Endothelial cell of umbilical vein (primary cell): ENCODE measurements at regions not wholly inside any gene's neighbourhood (a gene's known extent, or its start where the extent isn't known, plus 50 kb on each side); places are given as distances from the start of the nearest gene placed in this dataset.

ENCODE experiments used
- BruUV-seq: library from RNA; stranded (reverse); fragments of 400-500 nt; replicated peaks from 2 replicates; lab custom pipeline; 2021; lab: Mats Ljungman, UMichigan
- CTCF ChIA-PET: fragments of 300-600, 350-600 bp; sonication (Branson Sonifier 250); formaldehyde crosslinking; loops from one replicate; lab custom pipeline; 2021; ENCODE audit warnings: antibody characterized with exemption, inconsistent platforms; lab: Charles Lee
- POLR2A ChIA-PET: fragments of 300-600, 350-600 bp; sonication (Branson Sonifier 250); formaldehyde crosslinking; loops from one replicate; lab custom pipeline; 2021; ENCODE audit warnings: antibody characterized with exemption, inconsistent platforms; lab: Charles Lee
- DNase-seq: peaks from one replicate; pipeline ENCODE4 v3.0.0-alpha.2; 2011; ENCODE audit warnings: low read depth, low spot score
- FAIRE-seq: peaks from 2 replicates; lab custom pipeline; 2011; peaks lifted over from hg19 to GRCh38; lab: Jason Lieb, UNC
- H2AFZ ChIP-seq: 2 replicates; pipeline ENCODE4 v1.6.0; 2012; ENCODE audit warnings: low read depth, low read length, control low read depth, inconsistent platforms
- H3K27ac ChIP-seq: 2 replicates; pipeline ENCODE4 v1.5.1; 2011; ENCODE audit warnings: low read depth, mild to moderate bottlenecking, control low read depth, low read length, moderate library complexity; ENCODE audit not compliant: insufficient read depth
- H3K27me3 ChIP-seq, 2 experiments: 2 replicates each; pipeline versions ENCODE4 v1.6.0 to v1.6.1; 2011; ENCODE audit warnings: low read length in 2 of 2, mixed read lengths in 1 of 2; ENCODE audit not compliant: control insufficient read depth in 2 of 2, insufficient read depth in 2 of 2
- H3K36me3 ChIP-seq, 2 experiments: 2 replicates in 1 of 2; 3 replicates in 1 of 2; pipeline ENCODE4 v1.5.1; 2011; ENCODE audit warnings: low read length in 2 of 2, mild to moderate bottlenecking in 1 of 2, moderate library complexity in 1 of 2; ENCODE audit not compliant: control insufficient read depth in 2 of 2, insufficient read depth in 2 of 2; ENCODE audit errors: extremely low read depth in 1 of 2
- H3K4me1 ChIP-seq: 3 replicates; pipeline ENCODE4 v1.5.1; 2011; ENCODE audit warnings: mild to moderate bottlenecking, low read length; ENCODE audit not compliant: control insufficient read depth, insufficient read depth; ENCODE audit errors: extremely low read depth
- H3K4me2 ChIP-seq: 2 replicates; pipeline ENCODE4 v1.6.1; 2011; ENCODE audit warnings: low read length, control low read depth, mixed read lengths; ENCODE audit not compliant: insufficient read depth
- H3K4me3 ChIP-seq, 3 experiments: fragments of 200-600 bp in 1 of 3; sonication (generic), shearing (Covaris generic) in 1 of 3; replicated peaks in 1 of 3; 2 replicates each; pipeline ENCODE4 v1.5.1; 2011 to 2016; ENCODE audit warnings: control low read depth in 3 of 3, low read length in 3 of 3, mild to moderate bottlenecking in 2 of 3, inconsistent platforms in 1 of 3, low read depth in 1 of 3, moderate library complexity in 1 of 3; ENCODE audit not compliant: insufficient read depth in 1 of 3
- H3K79me2 ChIP-seq: 2 replicates; pipeline ENCODE4 v1.6.0; 2012; ENCODE audit warnings: low read length, inconsistent platforms; ENCODE audit not compliant: control insufficient read depth, insufficient read depth
- H3K9ac ChIP-seq: replicated peaks from 2 replicates; pipeline ENCODE3; 2011; ENCODE audit warnings: low read length, control low read depth; ENCODE audit not compliant: insufficient read depth; ENCODE audit errors: extremely low read depth
- H3K9me1 ChIP-seq: replicated peaks from 3 replicates; pipeline ENCODE4 v1.6.0; 2011; ENCODE audit warnings: mild to moderate bottlenecking, low read length; ENCODE audit not compliant: control insufficient read depth, insufficient read depth; ENCODE audit errors: extremely low read depth
- H3K9me3 ChIP-seq: replicated peaks from 2 replicates; pipeline ENCODE4 v1.5.1; 2012; ENCODE audit warnings: low read length, inconsistent platforms; ENCODE audit not compliant: control insufficient read depth, insufficient read depth
- H4K20me1 ChIP-seq: replicated peaks from 2 replicates; pipeline ENCODE3; 2011; ENCODE audit warnings: mild to moderate bottlenecking, low read length; ENCODE audit not compliant: control insufficient read depth, insufficient read depth; ENCODE audit errors: extremely low read depth
- CTCF ChIP-seq, 2 donors: IDR thresholded peaks; 1 replicate in 1 of 2; 2 replicates in 1 of 2; pipeline ENCODE4 v1.5.1; 2011; ENCODE audit warnings: low read length in 2 of 2, mild to moderate bottlenecking in 2 of 2, moderate library complexity in 2 of 2, control low read depth in 1 of 2, inconsistent platforms in 1 of 2, low read depth in 1 of 2; ENCODE audit not compliant: insufficient read depth in 1 of 2; ENCODE audit errors: extremely low read depth in 1 of 2
- EZH2 ChIP-seq: IDR thresholded peaks from 2 replicates; pipeline ENCODE4 v1.6.1; 2012; ENCODE audit warnings: borderline replicate concordance, low read depth, mild to moderate bottlenecking, moderate library complexity, low read length, inconsistent platforms; ENCODE audit not compliant: severe bottlenecking
- FOS ChIP-seq: IDR thresholded peaks from 2 replicates; pipeline ENCODE4 v1.6.1; 2011; ENCODE audit warnings: mild to moderate bottlenecking, low read length, moderate library complexity, borderline replicate concordance; ENCODE audit not compliant: insufficient read depth
- GATA2 ChIP-seq: IDR thresholded peaks from 2 replicates; pipeline ENCODE4 v1.7.0; 2011; ENCODE audit warnings: low read depth, mild to moderate bottlenecking, moderate library complexity, mixed read lengths, low read length; ENCODE audit not compliant: insufficient read length, insufficient read depth
- JUN ChIP-seq: IDR thresholded peaks from 2 replicates; pipeline ENCODE4 v1.6.1; 2011; ENCODE audit warnings: borderline replicate concordance, low read depth; ENCODE audit not compliant: insufficient read length, insufficient read depth
- MAX ChIP-seq: IDR thresholded peaks from 2 replicates; pipeline ENCODE4 v1.6.1; 2011; ENCODE audit not compliant: insufficient read depth, insufficient read length
- MYC ChIP-seq: IDR thresholded peaks from one replicate; pipeline ENCODE4 v1.6.1; 2011; ENCODE audit warnings: mild to moderate bottlenecking, low read depth, low read length
- POLR2A ChIP-seq: IDR thresholded peaks from 2 replicates; pipeline ENCODE4 v1.6.1; 2012; ENCODE audit warnings: low read depth, mild to moderate bottlenecking, control low read depth, low read length
- POLR2AphosphoS5 ChIP-seq: IDR thresholded peaks from 2 replicates; pipeline ENCODE4 v1.6.1; 2012; ENCODE audit warnings: low read depth, mild to moderate bottlenecking, control low read depth, low read length, moderate library complexity; ENCODE audit not compliant: insufficient read depth
- dilution Hi-C: fragments of 300-500 bp; cut with MboI; formaldehyde crosslinking; loops from one replicate; pipeline ENCODE4 v1.15.0; 2019; ENCODE audit warnings: low sequenced_read_pairs; ENCODE audit not compliant: extremely low pct_ligation_motif_present
- intact Hi-C: fragments of 100-400 bp; cut with micrococcal nuclease; formaldehyde crosslinking; loops from one replicate; pipeline ENCODE4 v1.10.0; 2022

- Histone ChIP-seq H3K4me1 (no peaks in the 10 kb centered on the region), H3K9ac (no peak overlapping the region), H3K79me2 (no peaks in the 10 kb centered on the region), H3K27ac (no peak overlapping the region), H4K20me1 (no peaks in the 10 kb centered on the region), H3K9me3 (peaks cover 5% of the 10 kb centered on the region), H3K27me3 (no peaks in the 10 kb centered on the region), H3K4me3 (no peak overlapping the region), H3K4me2 (no peak overlapping the region), H3K9me1 (no peaks in the 10 kb centered on the region), H2AFZ (no peak overlapping the region), H3K36me3 (no peaks in the 10 kb centered on the region)
- dilution Hi-C loops, result no loop called here
- TF ChIP-seq POLR2A (no peak), GATA2 (no peak), CTCF (IDR thresholded peaks at IDR 0.05; ENCODE audit: extremely low read depth in 1 of 2, insufficient read depth in 1 of 2, low read depth in 1 of 2, low read length in 2 of 2) (no peak), FOS (no peak), JUN (no peak), POLR2AphosphoS5 (no peak), MYC (no peak), EZH2 (no peak), MAX (no peak)
- no peak for DNase-seq
- BruUV-seq, result no TSS peak
- CTCF ChIA-PET, result no interaction called here
- no peak for FAIRE-seq
- intact Hi-C loops, result no loop called here
- POLR2A ChIA-PET, result no interaction called here
Measured at GRCh38 chr10:2225609-2226008, 488.3 kb upstream of the ADARB2 start.
